Loucy (cell line): ENCODE measurements at regions not wholly inside any gene's neighbourhood (a gene's known extent, or its start where the extent isn't known, plus 50 kb on each side); places are given as distances from the start of the nearest gene placed in this dataset.
"Not testable (repeated sequence)": the region's sequence is repeated elsewhere in the genome, so short reads cannot be mapped to it uniquely, and the experiment has no call there.

Source experiments
- H2AFZ ChIP-seq: fragments of 200-600 bp; sonication (generic); 2 replicates; pipeline ENCODE4 v1.6.0; 2016; ENCODE audit warnings: antibody characterized with exemption, mild to moderate bottlenecking, low read length, moderate library complexity
- H3F3A ChIP-seq: fragments of 200-600 bp; 2 replicates; pipeline ENCODE4 v1.6.0; 2016; ENCODE audit warnings: antibody characterized with exemption, low read depth, mild to moderate bottlenecking
- H3K27me3 ChIP-seq: fragments of 200-600 bp; sonication (generic); 2 replicates; pipeline ENCODE4 v1.6.1; 2014; ENCODE audit warnings: low read length, mild to moderate bottlenecking; ENCODE audit not compliant: insufficient read depth, poor library complexity, severe bottlenecking
- H3K36me3 ChIP-seq: fragments of 200-600 bp; sonication (generic); 2 replicates; pipeline ENCODE4 v1.6.1; 2016; ENCODE audit warnings: low read length; ENCODE audit not compliant: insufficient read depth
- H3K4me1 ChIP-seq: fragments of 200-600 bp; sonication (generic); 2 replicates; pipeline ENCODE4 v1.5.1; 2014; ENCODE audit warnings: low read length, mild to moderate bottlenecking; ENCODE audit not compliant: insufficient read depth, poor library complexity, severe bottlenecking
- H3K4me2 ChIP-seq: fragments of 200-600 bp; sonication (generic); 2 replicates; pipeline ENCODE4 v1.6.0; 2014; ENCODE audit warnings: antibody characterized with exemption, low read length, low read depth, mild to moderate bottlenecking; ENCODE audit not compliant: poor library complexity, severe bottlenecking
- H3K4me3 ChIP-seq: fragments of 200-600 bp; sonication (generic); 2 replicates; pipeline ENCODE4 v1.5.1; 2014; ENCODE audit warnings: low read length, mild to moderate bottlenecking, mixed read lengths; ENCODE audit not compliant: poor library complexity, severe bottlenecking
- H3K79me2 ChIP-seq: fragments of 200-600 bp; sonication (generic); 2 replicates; pipeline ENCODE4 v1.6.1; 2014; ENCODE audit warnings: low read length; ENCODE audit not compliant: insufficient read depth
- H3K9ac ChIP-seq: fragments of 200-600 bp; sonication (generic); 2 replicates; pipeline ENCODE4 v1.6.0; 2014; ENCODE audit warnings: mild to moderate bottlenecking, low read depth, low read length, moderate library complexity; ENCODE audit not compliant: poor library complexity, severe bottlenecking
- H3K9me2 ChIP-seq: fragments of 200-600 bp; sonication (generic); replicated peaks from 2 replicates; pipeline ENCODE4 v1.6.1; 2016; ENCODE audit warnings: low read depth, low read length, mixed read lengths
- H3K9me3 ChIP-seq: fragments of 200-600 bp; sonication (generic); 2 replicates; pipeline ENCODE4 v1.6.1; 2014; ENCODE audit warnings: mild to moderate bottlenecking, antibody characterized with exemption, low read length, low read depth; ENCODE audit not compliant: insufficient read depth
- H4K20me1 ChIP-seq: fragments of 200-600 bp; sonication (generic); 2 replicates; pipeline ENCODE4 v1.6.0; 2014; ENCODE audit warnings: antibody characterized with exemption, low read length, mild to moderate bottlenecking; ENCODE audit not compliant: insufficient read depth, poor library complexity, severe bottlenecking

- H3K4me1 ChIP-seq, H3K4me3 ChIP-seq, H3K4me2 ChIP-seq, H4K20me1 ChIP-seq, H3K9me3 ChIP-seq, H3F3A ChIP-seq, H3K9me2 ChIP-seq, H3K36me3 ChIP-seq, H3K9ac ChIP-seq, H2AFZ ChIP-seq, H3K79me2 ChIP-seq, H3K27me3 ChIP-seq: not testable (repeated sequence)
Measured at GRCh38 chr2:87319705-87320104, 298.1 kb upstream of the PLGLB1 start.

- H3K79me2 ChIP-seq, H3K36me3 ChIP-seq, H2AFZ ChIP-seq, H3K9me3 ChIP-seq, H3F3A ChIP-seq, H3K9ac ChIP-seq, H3K9me2 ChIP-seq, H3K4me2 ChIP-seq, H3K4me1 ChIP-seq, H4K20me1 ChIP-seq, H3K27me3 ChIP-seq, H3K4me3 ChIP-seq: not testable (repeated sequence)
Measured at GRCh38 chr2:87321201-87321600, 299.6 kb upstream of the PLGLB1 start.

GRCh38 chr2:87324335-87325041 is 302.8 kb upstream of the PLGLB1 start:
- not testable (repeated sequence) for H3K9ac ChIP-seq, H3K36me3 ChIP-seq, H3K27me3 ChIP-seq, H3K4me1 ChIP-seq, H3F3A ChIP-seq, H3K9me3 ChIP-seq, H3K9me2 ChIP-seq, H3K4me2 ChIP-seq, H3K4me3 ChIP-seq, H2AFZ ChIP-seq, H3K79me2 ChIP-seq, H4K20me1 ChIP-seq

- H3K9ac ChIP-seq = not testable (repeated sequence)
Measured at GRCh38 chr2:87325042-87325910, 303.6 kb upstream of the PLGLB1 start.

GRCh38 chr2:87325911-87326294 is 304.3 kb upstream of the PLGLB1 start:
- not testable (repeated sequence) for H3K9me2 ChIP-seq, H3K4me2 ChIP-seq, H3F3A ChIP-seq, H3K4me1 ChIP-seq, H3K36me3 ChIP-seq, H3K9me3 ChIP-seq, H3K4me3 ChIP-seq, H2AFZ ChIP-seq, H3K9ac ChIP-seq, H4K20me1 ChIP-seq, H3K27me3 ChIP-seq, H3K79me2 ChIP-seq

More at GRCh38 chr2:87325042-87325910, 303.6 kb upstream of the PLGLB1 start:
- not testable (repeated sequence) for H3K9me3 ChIP-seq, H2AFZ ChIP-seq, H3K4me1 ChIP-seq, H3K27me3 ChIP-seq, H3F3A ChIP-seq, H3K9me2 ChIP-seq, H3K4me3 ChIP-seq, H3K36me3 ChIP-seq, H3K79me2 ChIP-seq, H4K20me1 ChIP-seq, H3K4me2 ChIP-seq

GRCh38 chr2:87326754-87327153 is 305.1 kb upstream of the PLGLB1 start:
- H3K27me3 ChIP-seq, H3K9me3 ChIP-seq, H4K20me1 ChIP-seq, H3K9me2 ChIP-seq, H3K4me2 ChIP-seq, H3K36me3 ChIP-seq, H3F3A ChIP-seq, H3K4me1 ChIP-seq, H2AFZ ChIP-seq, H3K79me2 ChIP-seq, H3K4me3 ChIP-seq, H3K9ac ChIP-seq: not testable (repeated sequence)

GRCh38 chr2:87327648-87328371 is 306.2 kb upstream of the PLGLB1 start:
- not testable (repeated sequence) for H3K9ac ChIP-seq, H3F3A ChIP-seq, H3K36me3 ChIP-seq, H3K27me3 ChIP-seq, H3K4me3 ChIP-seq, H3K4me1 ChIP-seq, H3K79me2 ChIP-seq, H3K4me2 ChIP-seq, H3K9me3 ChIP-seq, H2AFZ ChIP-seq, H4K20me1 ChIP-seq, H3K9me2 ChIP-seq
